ENCODE measurements at regions not wholly inside any gene's neighbourhood (a gene's known extent, or its start where the extent isn't known, plus 50 kb on each side); places are given as distances from the start of the nearest gene placed in this dataset.
"Not testable (repeated sequence)": the region's sequence is repeated elsewhere in the genome, so short reads cannot be mapped to it uniquely, and the experiment has no call there.

DNA sequence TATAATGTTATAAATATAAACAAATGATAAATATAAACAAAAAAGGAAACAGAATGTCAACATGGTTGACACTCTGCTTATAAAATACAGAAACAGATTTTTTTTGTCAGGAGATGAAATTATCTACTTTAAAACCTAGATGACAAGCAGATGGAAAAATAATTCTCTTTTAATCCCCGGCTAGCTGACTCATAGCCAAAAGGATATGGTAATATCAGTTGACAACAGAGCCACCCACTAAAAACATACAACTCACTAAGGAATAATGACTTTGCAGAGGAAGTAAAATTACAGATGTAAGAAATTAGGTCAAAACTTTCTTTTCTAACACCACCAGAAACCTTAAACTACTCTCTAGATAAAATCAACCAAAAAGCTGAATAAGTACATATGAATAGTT lies 131.1 kb upstream of the ABCB5 start:
- peaks cover 16% of the 10 kb centered on the region for H3K9me3 ChIP-seq (ENCODE audit: control insufficient read depth, insufficient read depth, low read length)
- TF ChIP-seq, protein P1, sequence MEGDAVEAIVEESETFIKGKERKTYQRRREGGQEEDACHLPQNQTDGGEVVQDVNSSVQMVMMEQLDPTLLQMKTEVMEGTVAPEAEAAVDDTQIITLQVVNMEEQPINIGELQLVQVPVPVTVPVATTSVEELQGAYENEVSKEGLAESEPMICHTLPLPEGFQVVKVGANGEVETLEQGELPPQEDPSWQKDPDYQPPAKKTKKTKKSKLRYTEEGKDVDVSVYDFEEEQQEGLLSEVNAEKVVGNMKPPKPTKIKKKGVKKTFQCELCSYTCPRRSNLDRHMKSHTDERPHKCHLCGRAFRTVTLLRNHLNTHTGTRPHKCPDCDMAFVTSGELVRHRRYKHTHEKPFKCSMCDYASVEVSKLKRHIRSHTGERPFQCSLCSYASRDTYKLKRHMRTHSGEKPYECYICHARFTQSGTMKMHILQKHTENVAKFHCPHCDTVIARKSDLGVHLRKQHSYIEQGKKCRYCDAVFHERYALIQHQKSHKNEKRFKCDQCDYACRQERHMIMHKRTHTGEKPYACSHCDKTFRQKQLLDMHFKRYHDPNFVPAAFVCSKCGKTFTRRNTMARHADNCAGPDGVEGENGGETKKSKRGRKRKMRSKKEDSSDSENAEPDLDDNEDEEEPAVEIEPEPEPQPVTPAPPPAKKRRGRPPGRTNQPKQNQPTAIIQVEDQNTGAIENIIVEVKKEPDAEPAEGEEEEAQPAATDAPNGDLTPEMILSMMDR (IDR thresholded peaks at IDR 0.05), result no peak
- no peaks in the 10 kb centered on the region for H3K27me3 Mint-ChIP-seq (ENCODE audit: low read depth in 2 of 2)
- WGBS (ENCODE audit: insufficient coverage), result no CpG with 5 or more reads among the region's 1 CpG
- H3K4me1 ChIP-seq (ENCODE audit: control insufficient read depth, insufficient read depth, low read length), result no peaks in the 10 kb centered on the region
- H3K27ac Mint-ChIP-seq, result no peak overlapping the region
- no peaks in the 10 kb centered on the region for H3K36me3 ChIP-seq (ENCODE audit: control insufficient read depth, insufficient read depth, low read length)
- no peak overlapping the region for H3K4me3 Mint-ChIP-seq
- peaks cover 10% of the 10 kb centered on the region for H3K36me3 Mint-ChIP-seq
- no peaks in the 10 kb centered on the region for H3K27me3 ChIP-seq (ENCODE audit: control insufficient read depth, insufficient read depth, low read length)
- H3K4me1 Mint-ChIP-seq, result no peaks in the 10 kb centered on the region
- DNase-seq, result no peak
- H3K27ac ChIP-seq (ENCODE audit: low read length), result no peak overlapping the region
- no peak for ATAC-seq
- peaks cover 7 to 15% of the 10 kb centered on the region in 2 donors for H3K9me3 Mint-ChIP-seq
- intact Hi-C loops (cut with micrococcal nuclease), result no loop called here
- H3K4me3 ChIP-seq (ENCODE audit: low read length), result no peak overlapping the region

DNA sequence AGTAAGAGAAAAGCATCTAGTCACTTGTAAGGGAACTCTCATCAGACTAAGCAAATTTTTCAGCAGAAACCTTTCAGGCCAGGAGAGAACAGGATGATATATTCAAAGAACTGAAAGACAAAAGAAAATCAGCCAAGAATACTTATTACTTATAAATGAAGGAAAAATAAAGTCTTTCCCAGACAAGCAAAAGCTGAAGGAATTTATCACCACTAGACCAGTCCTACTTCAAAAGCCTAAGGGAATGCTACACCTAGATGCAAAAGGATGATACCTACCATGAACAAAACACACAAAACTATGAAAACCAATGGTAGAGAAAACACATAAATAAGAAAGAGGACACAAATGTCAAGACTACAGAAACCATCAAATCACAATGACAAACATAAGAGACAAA lies 126.6 kb upstream of the ABCB5 start:
- H3K27me3 ChIP-seq (ENCODE audit: control insufficient read depth, insufficient read depth, low read length), result no peaks in the 10 kb centered on the region
- intact Hi-C loops (cut with micrococcal nuclease), result no loop called here
- H3K4me1 ChIP-seq (ENCODE audit: control insufficient read depth, insufficient read depth, low read length), result no peaks in the 10 kb centered on the region
- Mint-ChIP-seq H3K4me1 (no peaks in the 10 kb centered on the region), H3K4me3 (no peak overlapping the region), H3K27me3 (ENCODE audit: low read depth in 2 of 2) (no peaks in the 10 kb centered on the region), H3K36me3 (peaks cover 14% of the 10 kb centered on the region), H3K27ac (no peak overlapping the region), H3K9me3 (peaks cover 9 to 15% of the 10 kb centered on the region in 2 donors)
- DNase-seq, result no peak
- no peak for ATAC-seq
- no peak overlapping the region for H3K27ac ChIP-seq (ENCODE audit: low read length)
- no peak overlapping the region for H3K4me3 ChIP-seq (ENCODE audit: low read length)
- TF ChIP-seq, protein P1 (IDR thresholded peaks at IDR 0.05), result no peak
- H3K9me3 ChIP-seq (ENCODE audit: control insufficient read depth, insufficient read depth, low read length), result peaks cover 16% of the 10 kb centered on the region
- H3K36me3 ChIP-seq (ENCODE audit: control insufficient read depth, insufficient read depth, low read length), result no peaks in the 10 kb centered on the region

DNA sequence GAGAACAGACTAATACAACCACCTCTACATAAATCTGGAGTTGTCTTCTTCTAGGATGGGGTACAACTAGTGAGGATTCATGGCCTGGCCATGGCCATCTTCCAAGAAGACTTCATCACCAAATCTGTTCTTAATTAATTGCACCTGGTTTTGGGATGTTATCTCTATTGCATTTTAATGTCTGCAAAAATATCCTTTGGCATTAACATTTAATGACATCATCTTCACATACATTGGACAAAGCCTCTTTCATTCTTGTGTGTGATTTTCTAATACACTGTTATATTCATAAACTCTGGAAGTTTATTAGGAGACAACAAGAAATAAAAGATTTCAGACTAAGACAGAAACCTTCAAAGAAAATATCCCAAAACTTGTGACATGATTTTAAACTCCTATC lies 124.2 kb upstream of the ABCB5 start:
- H3K27me3 Mint-ChIP-seq (ENCODE audit: low read depth in 2 of 2), result no peaks in the 10 kb centered on the region
- intact Hi-C loops (cut with micrococcal nuclease), result no loop called here
- Histone ChIP-seq H3K4me3 (ENCODE audit: low read length) (no peak overlapping the region), H3K27me3 (ENCODE audit: control insufficient read depth, insufficient read depth, low read length) (no peaks in the 10 kb centered on the region), H3K27ac (ENCODE audit: low read length) (no peak overlapping the region), H3K4me1 (ENCODE audit: control insufficient read depth, insufficient read depth, low read length) (no peaks in the 10 kb centered on the region), H3K9me3 (ENCODE audit: control insufficient read depth, insufficient read depth, low read length) (peaks cover 16% of the 10 kb centered on the region), H3K36me3 (ENCODE audit: control insufficient read depth, insufficient read depth, low read length) (no peaks in the 10 kb centered on the region)
- H3K4me1 Mint-ChIP-seq, result no peaks in the 10 kb centered on the region
- TF ChIP-seq, protein P1 (IDR thresholded peaks at IDR 0.05), result no peak
- peaks cover 9 to 13% of the 10 kb centered on the region in 2 donors for H3K9me3 Mint-ChIP-seq
- no peak overlapping the region for H3K27ac Mint-ChIP-seq
- DNase-seq (no peak), ATAC-seq (no peak)
- no peak overlapping the region for H3K4me3 Mint-ChIP-seq
- peaks cover 14% of the 10 kb centered on the region for H3K36me3 Mint-ChIP-seq

DNA sequence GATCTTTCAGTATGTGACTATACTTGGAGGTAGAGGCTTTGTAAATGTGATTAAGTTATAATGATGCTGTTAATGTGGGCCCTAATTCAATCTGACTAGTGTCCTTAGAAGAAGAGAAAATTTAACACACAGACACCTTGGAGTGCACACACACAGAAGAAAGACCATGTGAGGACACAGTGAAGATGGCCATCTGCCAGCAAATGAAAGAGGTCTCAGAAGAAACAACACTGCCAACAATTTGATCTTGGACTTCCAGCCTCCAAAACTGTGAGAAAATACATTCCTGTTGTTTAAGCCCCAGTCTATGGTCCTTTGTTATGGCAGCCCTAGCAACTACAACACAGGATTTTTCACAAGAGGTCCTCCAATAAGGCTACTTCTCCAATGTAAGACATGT lies 120.9 kb upstream of the ABCB5 start:
- intact Hi-C loops (cut with micrococcal nuclease), result no loop called here

DNA sequence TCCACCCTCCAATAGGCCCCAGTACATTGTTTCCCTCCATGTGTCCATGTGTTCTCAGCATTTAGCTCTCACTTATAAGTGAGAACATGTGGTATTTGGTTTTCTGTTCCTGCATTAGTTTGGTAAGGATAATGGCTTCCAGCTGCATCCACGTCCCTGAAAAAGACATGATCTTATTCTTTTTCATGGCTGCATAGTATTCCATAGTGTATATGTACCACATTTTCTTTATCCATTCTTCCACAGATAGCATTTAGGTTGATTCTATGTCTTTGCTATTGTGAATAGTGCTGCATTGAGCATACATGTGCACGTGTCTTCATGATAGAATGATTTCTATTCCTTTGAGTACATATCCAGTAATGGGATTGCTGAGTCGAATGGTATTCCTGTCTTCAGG lies 114.0 kb upstream of the ABCB5 start:
- H3K27ac Mint-ChIP-seq; H3K36me3 ChIP-seq (ENCODE audit: control insufficient read depth, insufficient read depth, low read length); H3K27me3 ChIP-seq (ENCODE audit: control insufficient read depth, insufficient read depth, low read length); H3K9me3 ChIP-seq (ENCODE audit: control insufficient read depth, insufficient read depth, low read length); ATAC-seq; H3K4me1 Mint-ChIP-seq; intact Hi-C loops (cut with micrococcal nuclease); H3K4me3 ChIP-seq (ENCODE audit: low read length); H3K4me3 Mint-ChIP-seq; DNase-seq; H3K27me3 Mint-ChIP-seq (ENCODE audit: low read depth in 2 of 2); H3K4me1 ChIP-seq (ENCODE audit: control insufficient read depth, insufficient read depth, low read length); H3K27ac ChIP-seq (ENCODE audit: low read length): not testable (repeated sequence)
- Mint-ChIP-seq H3K9me3 (peaks cover 7 to 22% of the 10 kb centered on the region in 2 donors), H3K36me3 (peaks cover 16% of the 10 kb centered on the region)
- 72% methylated on average over 2 of the region's 3 CpGs for whole genome bisulfite sequencing (ENCODE audit: insufficient coverage)

More for the DNA sequence above, 120.9 kb upstream of the ABCB5 start:
- Mint-ChIP-seq H3K9me3 (peaks cover 11 to 13% of the 10 kb centered on the region in 2 donors), H3K36me3 (peaks cover 21% of the 10 kb centered on the region), H3K4me3 (no peak overlapping the region), H3K27ac (no peak overlapping the region), H3K27me3 (ENCODE audit: low read depth in 2 of 2) (no peaks in the 10 kb centered on the region), H3K4me1 (no peaks in the 10 kb centered on the region)
- H3K27me3 ChIP-seq (ENCODE audit: control insufficient read depth, insufficient read depth, low read length), result no peaks in the 10 kb centered on the region
- H3K36me3 ChIP-seq (ENCODE audit: control insufficient read depth, insufficient read depth, low read length), result no peaks in the 10 kb centered on the region
- no peak for ATAC-seq
- no peak overlapping the region for H3K4me3 ChIP-seq (ENCODE audit: low read length)
- TF ChIP-seq, protein P1 (IDR thresholded peaks at IDR 0.05), result no peak
- H3K27ac ChIP-seq (ENCODE audit: low read length), result no peak overlapping the region
- no peaks in the 10 kb centered on the region for H3K9me3 ChIP-seq (ENCODE audit: control insufficient read depth, insufficient read depth, low read length)
- no peak for DNase-seq
- H3K4me1 ChIP-seq (ENCODE audit: control insufficient read depth, insufficient read depth, low read length), result no peaks in the 10 kb centered on the region

Measured in natural killer cell (primary cell).